Thyroid gland (tissue), 4 donors: ENCODE measurements at regions not wholly inside any gene's neighbourhood (a gene's known extent, or its start where the extent isn't known, plus 50 kb on each side); places are given as distances from the start of the nearest gene placed in this dataset.
A peak's percentile ranks its signal among the peaks of the same experiment; 100 is the strongest.

Source experiments
- DNase-seq, 2 donors: peaks; one replicate each; pipeline ENCODE4 v3.0.0-alpha.2; 2019
- H3K27ac ChIP-seq, 3 donors: fragments of 200-600 bp; sonication (generic); 1 replicate in 2 of 3; 2 replicates in 1 of 3; pipeline ENCODE4 v1.5.1; 2016 to 2019; ENCODE audit warnings: mild to moderate bottlenecking in 1 of 3, moderate library complexity in 1 of 3
- H3K27me3 ChIP-seq: fragments of 200-600 bp; sonication (generic); one replicate; pipeline ENCODE4 v1.5.1; 2019
- H3K36me3 ChIP-seq, 2 donors: fragments of 200-600 bp; sonication (generic); one replicate each; pipeline ENCODE4 v1.5.1; 2016 to 2019
- H3K4me1 ChIP-seq, 2 donors: fragments of 200-600 bp; sonication (generic); one replicate each; pipeline ENCODE4 v1.5.1; 2017 to 2019
- H3K4me3 ChIP-seq, 3 donors: fragments of 200-600 bp; sonication (generic); replicated peaks in 1 of 3; 1 replicate in 2 of 3; 2 replicates in 1 of 3; pipeline ENCODE4 v1.5.1; 2016; ENCODE audit warnings: mild to moderate bottlenecking in 1 of 3
- H3K9me3 ChIP-seq: fragments of 200-600 bp; sonication (generic); one replicate; pipeline ENCODE4 v1.5.1; 2017
- CTCF ChIP-seq, 6 experiments: fragments of 200-600 bp in 3 of 6; fragments of 450-650 bp in 3 of 6; sonication (generic) in 3 of 6; IDR thresholded peaks; one replicate each; pipeline ENCODE4 v1.5.1; 2016 to 2019; ENCODE audit warnings: antibody characterized with exemption in 6 of 6, mild to moderate bottlenecking in 2 of 6, inconsistent platforms in 1 of 6, moderate library complexity in 1 of 6
- POLR2A ChIP-seq, 2 donors: fragments of 450-650 bp; IDR thresholded peaks; one replicate each; pipeline ENCODE4 v1.6.1; 2017; ENCODE audit warnings: antibody characterized with exemption in 2 of 2, mild to moderate bottlenecking in 2 of 2, moderate library complexity in 1 of 2
- WGBS, 2 donors: methylation state at CpG; one replicate each; pipeline ENCODE4 v1.1.5; 2017; 5-methylcytosine and 5-hydroxymethylcytosine counted together
- intact Hi-C: fragments of 100-400 bp; cut with DNase I; formaldehyde crosslinking; loops from one replicate; pipeline ENCODE4 v1.15.1; 2023

- DNase-seq: peak; percentile 84 to 89
- peak overlapping the region; percentile 98 to 99 (median 99) for H3K27ac ChIP-seq
- H3K9me3 ChIP-seq: no peaks in the 10 kb centered on the region
- no peaks in the 10 kb centered on the region for H3K27me3 ChIP-seq
- peak overlapping the region in 1 of 3 donors; percentile 64 for H3K4me3 ChIP-seq
- peaks cover 5 to 12% of the 10 kb centered on the region in 2 donors for H3K4me1 ChIP-seq
- 3 to 5% methylated on average over 18 of the region's 18 CpGs for WGBS, 2 donors
- TF ChIP-seq POLR2A (IDR thresholded peaks at IDR 0.05) (peak in 1 of 2 donors; percentile 39), CTCF (IDR thresholded peaks at IDR 0.05) (peak; percentile 68 to 97 (median 87))
- intact Hi-C loops: loop anchor here (10.0 kb wide), 3 partner anchors 251 to 981 kb away; partner anchors contain the start of gene ZNF438
- no peaks in the 10 kb centered on the region for H3K36me3 ChIP-seq
Measured at GRCh38 chr10:30783939-30784501, 154.5 kb upstream of the LYZL2 start.

- H3K27ac ChIP-seq: peak overlapping the region in 1 of 3 donors; percentile 99
Measured at GRCh38 chr10:30782537-30783461, 153.2 kb upstream of the LYZL2 start.

GRCh38 chr10:30782157-30782536 is 152.6 kb upstream of the LYZL2 start:
- intact Hi-C loops: loop anchor here (10.0 kb wide), 3 partner anchors 253 to 983 kb away; partner anchors contain the start of gene ZNF438
- WGBS, 2 donors: 83 to 85% methylated on average over 7 of the region's 7 CpGs
- no peak for DNase-seq
- no peaks in the 10 kb centered on the region for H3K36me3 ChIP-seq
- TF ChIP-seq POLR2A (IDR thresholded peaks at IDR 0.05): no peak
- no peak for TF ChIP-seq CTCF (IDR thresholded peaks at IDR 0.05)
- H3K27me3 ChIP-seq: no peaks in the 10 kb centered on the region
- no peak overlapping the region for H3K4me3 ChIP-seq
- H3K9me3 ChIP-seq: no peaks in the 10 kb centered on the region
- H3K27ac ChIP-seq: no peak overlapping the region
- peaks cover 5 to 12% of the 10 kb centered on the region in 2 donors for H3K4me1 ChIP-seq

More at GRCh38 chr10:30782537-30783461, 153.2 kb upstream of the LYZL2 start:
- TF ChIP-seq POLR2A (IDR thresholded peaks at IDR 0.05) (no peak), CTCF (IDR thresholded peaks at IDR 0.05) (no peak)
- intact Hi-C loops: loop anchor here (10.0 kb wide), 3 partner anchors 252 to 982 kb away; partner anchors contain the start of gene ZNF438
- no peak for DNase-seq
- Histone ChIP-seq H3K27me3 (no peaks in the 10 kb centered on the region), H3K36me3 (no peaks in the 10 kb centered on the region), H3K9me3 (no peaks in the 10 kb centered on the region), H3K4me3 (no peak overlapping the region), H3K4me1 (peaks cover 5 to 12% of the 10 kb centered on the region in 2 donors)
- WGBS, 2 donors: 79 to 82% methylated on average over 13 to 15 of the region's 15 CpGs

GRCh38 chr10:30781670-30782121 is 152.1 kb upstream of the LYZL2 start:
- DNase-seq: no peak
- no peak overlapping the region for H3K4me3 ChIP-seq
- intact Hi-C loops: loop anchor here (10.0 kb wide), 3 partner anchors 253 to 983 kb away; partner anchors contain the start of gene ZNF438
- H3K27ac ChIP-seq: no peak overlapping the region
- peaks cover 5 to 12% of the 10 kb centered on the region in 2 donors for H3K4me1 ChIP-seq
- H3K27me3 ChIP-seq: no peaks in the 10 kb centered on the region
- TF ChIP-seq POLR2A (IDR thresholded peaks at IDR 0.05) (no peak), CTCF (IDR thresholded peaks at IDR 0.05) (no peak)
- no peaks in the 10 kb centered on the region for H3K36me3 ChIP-seq
- H3K9me3 ChIP-seq: no peaks in the 10 kb centered on the region
- 90 to 98% methylated on average over 11 to 12 of the region's 12 CpGs for WGBS, 2 donors
